CD4-positive, alpha-beta T cell treated with Interferon alpha-2 for 1 hour (primary cell): ENCODE measurements at regions not wholly inside any gene's neighbourhood (a gene's known extent, or its start where the extent isn't known, plus 50 kb on each side); places are given as distances from the start of the nearest gene placed in this dataset.

Source experiments
- DNase-seq, 2 donors: peaks; one replicate each; pipeline ENCODE4 v3.0.0-alpha.2; 2020 to 2022

GRCh38 chr5:39580702-39581453, 156.1 kb upstream of the DAB2 start:
- DNase-seq, result no peak

- DNase-seq, result no peak
Observed at GRCh38 chr5:39579750-39580149, 155.0 kb upstream of the DAB2 start.

- peak in 1 of 2 donors; percentile 24 for DNase-seq
Observed at GRCh38 chr5:39578887-39579497, 154.2 kb upstream of the DAB2 start.

- no peak for DNase-seq
Observed at GRCh38 chr5:39577529-39577928, 152.7 kb upstream of the DAB2 start.

- peak in 1 of 2 donors; percentile 35 for DNase-seq
Observed at GRCh38 chr5:39570403-39571027, 145.7 kb upstream of the DAB2 start.

GRCh38 chr5:39569857-39570256, 145.1 kb upstream of the DAB2 start:
- DNase-seq, result no peak

- DNase-seq, result no peak
Observed at GRCh38 chr5:39566891-39567290, 142.1 kb upstream of the DAB2 start.

- DNase-seq, result no peak
Observed at GRCh38 chr5:39566029-39566428, 141.2 kb upstream of the DAB2 start.

- DNase-seq, result no peak
Observed at GRCh38 chr5:39561421-39561820, 136.6 kb upstream of the DAB2 start.

- DNase-seq, result no peak
Observed at GRCh38 chr5:39560726-39561125, 135.9 kb upstream of the DAB2 start.

- no peak for DNase-seq
Observed at GRCh38 chr5:39559923-39560322, 135.1 kb upstream of the DAB2 start.

GRCh38 chr5:39558541-39558940, 133.8 kb upstream of the DAB2 start:
- no peak for DNase-seq

GRCh38 chr5:39555788-39556187, 131.0 kb upstream of the DAB2 start:
- no peak for DNase-seq

GRCh38 chr5:39547553-39548154, 122.9 kb upstream of the DAB2 start:
- DNase-seq, result peak in 1 of 2 donors; percentile 57

GRCh38 chr5:39544941-39545340, 120.2 kb upstream of the DAB2 start:
- DNase-seq, result no peak

- no peak for DNase-seq
Observed at GRCh38 chr5:39543335-39543734, 118.6 kb upstream of the DAB2 start.

- no peak for DNase-seq
Observed at GRCh38 chr5:39542511-39543285, 117.9 kb upstream of the DAB2 start.

- DNase-seq, result no peak
Observed at GRCh38 chr5:39541920-39542319, 117.1 kb upstream of the DAB2 start.

- no peak for DNase-seq
Observed at GRCh38 chr5:39539470-39539869, 114.7 kb upstream of the DAB2 start.

GRCh38 chr5:39534690-39535089, 109.9 kb upstream of the DAB2 start:
- DNase-seq, result no peak

- DNase-seq, result no peak
Observed at GRCh38 chr5:39533749-39534148, 109.0 kb upstream of the DAB2 start.

GRCh38 chr5:39532511-39532910, 107.7 kb upstream of the DAB2 start:
- no peak for DNase-seq

GRCh38 chr5:39531306-39531705, 106.5 kb upstream of the DAB2 start:
- DNase-seq, result no peak
